GM18499 (cell line): ENCODE measurements at regions not wholly inside any gene's neighbourhood (a gene's known extent, or its start where the extent isn't known, plus 50 kb on each side); places are given as distances from the start of the nearest gene placed in this dataset.

Source experiments
- ATAC-seq: cut with Tn5 transposase; IDR thresholded peaks from one replicate; pipeline ENCODE4 v1.9.1; 2021; ENCODE audit warnings: moderate number of reproducible peaks; ENCODE audit not compliant: insufficient read depth, unreplicated experiment

GRCh38 chr5:167810573-167810972, 480.9 kb upstream of the WWC1 start:
- no peak for ATAC-seq

- ATAC-seq: no peak
These were observed 478.6 kb upstream of the WWC1 start for GRCh38 chr5:167812871-167813270.

- no peak for ATAC-seq
These were observed 478.1 kb upstream of the WWC1 start for GRCh38 chr5:167813389-167813788.

- no peak for ATAC-seq
These were observed 477.4 kb upstream of the WWC1 start for GRCh38 chr5:167814040-167814439.

- no peak for ATAC-seq
These were observed 476.6 kb upstream of the WWC1 start for GRCh38 chr5:167814828-167815227.

- no peak for ATAC-seq
These were observed 475.1 kb upstream of the WWC1 start for GRCh38 chr5:167816354-167816753.

GRCh38 chr5:167816864-167817263, 474.6 kb upstream of the WWC1 start:
- no peak for ATAC-seq

GRCh38 chr5:167819406-167819805, 472.0 kb upstream of the WWC1 start:
- ATAC-seq: peak; percentile 88

- no peak for ATAC-seq
These were observed 471.1 kb upstream of the WWC1 start for GRCh38 chr5:167820101-167820990.

- ATAC-seq: no peak
These were observed 470.3 kb upstream of the WWC1 start for GRCh38 chr5:167821151-167821550.

- ATAC-seq: no peak
These were observed 469.8 kb upstream of the WWC1 start for GRCh38 chr5:167821669-167822068.

- no peak for ATAC-seq
These were observed 469.2 kb upstream of the WWC1 start for GRCh38 chr5:167822241-167822640.

GRCh38 chr5:167823405-167823804, 468.0 kb upstream of the WWC1 start:
- no peak for ATAC-seq

- no peak for ATAC-seq
These were observed 463.7 kb upstream of the WWC1 start for GRCh38 chr5:167827766-167828165.

GRCh38 chr5:167831754-167832504, 459.5 kb upstream of the WWC1 start:
- ATAC-seq: no peak

GRCh38 chr5:167832609-167833008, 458.8 kb upstream of the WWC1 start:
- no peak for ATAC-seq

GRCh38 chr5:167833456-167833855, 458.0 kb upstream of the WWC1 start:
- ATAC-seq: no peak

- no peak for ATAC-seq
These were observed 456.3 kb upstream of the WWC1 start for GRCh38 chr5:167835146-167835545.

- no peak for ATAC-seq
These were observed 454.3 kb upstream of the WWC1 start for GRCh38 chr5:167837127-167837526.

- ATAC-seq: no peak
These were observed 452.4 kb upstream of the WWC1 start for GRCh38 chr5:167839065-167839464.

- ATAC-seq: no peak
These were observed 450.8 kb upstream of the WWC1 start for GRCh38 chr5:167840527-167841130.
